Rectal smooth muscle tissue (tissue), 1 donor: ENCODE measurements at regions not wholly inside any gene's neighbourhood (a gene's known extent, or its start where the extent isn't known, plus 50 kb on each side); places are given as distances from the start of the nearest gene placed in this dataset.

Experiments
- H3K27ac ChIP-seq: one replicate; pipeline ENCODE4 v1.7.0; 2013; ENCODE audit warnings: low read depth, low read length, inconsistent platforms
- H3K27me3 ChIP-seq: one replicate; pipeline ENCODE4 v1.7.0; 2013; ENCODE audit warnings: low read length; ENCODE audit not compliant: control insufficient read depth, insufficient read depth
- H3K36me3 ChIP-seq: one replicate; pipeline ENCODE4 v1.7.0; 2013; ENCODE audit warnings: low read length; ENCODE audit not compliant: control insufficient read depth, insufficient read depth
- H3K4me1 ChIP-seq: one replicate; pipeline ENCODE4 v1.7.0; 2013; ENCODE audit warnings: low read length; ENCODE audit not compliant: control insufficient read depth, insufficient read depth
- H3K4me3 ChIP-seq: one replicate; pipeline ENCODE4 v1.7.0; 2013; ENCODE audit warnings: low read length
- H3K9ac ChIP-seq: one replicate; pipeline ENCODE4 v1.7.0; 2013; ENCODE audit warnings: low read length

DNA sequence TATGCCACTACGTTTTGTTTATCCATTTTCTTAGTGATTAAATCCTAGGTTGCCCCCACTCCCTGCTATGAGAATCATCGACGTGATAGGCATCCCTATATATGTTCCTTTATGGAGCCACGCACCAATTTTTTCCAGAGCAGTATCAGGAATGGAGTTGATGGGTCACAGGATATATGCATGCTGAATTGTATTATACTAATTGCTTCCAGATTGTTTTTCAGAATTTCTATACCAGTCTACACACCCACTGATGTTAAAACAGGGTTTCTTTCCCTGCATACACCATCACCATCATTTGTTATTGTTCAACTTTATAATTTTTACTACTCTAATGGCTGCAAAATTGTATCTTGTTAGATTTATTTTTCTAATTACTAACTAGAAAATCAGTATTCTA lies 100.1 kb upstream of the MRPS22 start:
- Histone ChIP-seq H3K4me3 (no peak overlapping the region), H3K27me3 (no peaks in the 10 kb centered on the region), H3K9ac (no peak overlapping the region), H3K27ac (no peak overlapping the region), H3K36me3 (no peaks in the 10 kb centered on the region), H3K4me1 (no peaks in the 10 kb centered on the region)

DNA sequence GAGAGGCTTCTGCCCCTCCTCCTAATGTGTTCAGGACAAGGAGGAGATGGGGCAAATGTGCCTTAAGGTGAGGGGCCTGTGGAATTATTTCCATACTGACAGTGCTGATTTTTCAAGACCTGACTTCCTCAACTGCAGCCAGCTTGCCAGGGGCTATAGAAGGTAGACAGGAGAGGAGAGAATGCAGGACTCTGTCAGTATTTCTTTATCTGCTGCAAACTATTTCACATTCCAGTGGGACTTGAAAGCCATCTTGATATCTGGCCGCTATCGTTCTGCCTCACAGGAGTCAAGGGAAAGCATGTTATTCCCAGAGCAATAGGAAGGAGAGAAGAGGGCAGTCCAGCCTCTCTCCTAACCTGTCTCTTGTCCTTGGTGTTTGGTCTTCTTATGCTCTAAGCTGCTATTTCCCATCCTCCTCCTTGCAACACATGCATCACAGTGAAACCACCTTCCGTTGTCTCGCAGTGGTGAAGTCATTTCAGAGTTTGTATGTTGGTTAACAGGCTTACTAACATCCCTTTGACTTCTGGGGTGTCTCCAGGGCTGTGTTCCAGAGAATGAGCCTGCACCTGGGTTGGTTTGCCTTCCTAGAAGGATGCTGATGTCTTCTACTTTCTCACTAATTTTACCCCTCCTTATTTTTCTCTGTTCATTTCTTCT lies 95.1 kb upstream of the MRPS22 start:
- no peak overlapping the region for H3K9ac ChIP-seq
- no peaks in the 10 kb centered on the region for H3K27me3 ChIP-seq
- H3K4me1 ChIP-seq: no peaks in the 10 kb centered on the region
- no peaks in the 10 kb centered on the region for H3K36me3 ChIP-seq
- H3K4me3 ChIP-seq: no peak overlapping the region
- H3K27ac ChIP-seq: no peak overlapping the region

DNA sequence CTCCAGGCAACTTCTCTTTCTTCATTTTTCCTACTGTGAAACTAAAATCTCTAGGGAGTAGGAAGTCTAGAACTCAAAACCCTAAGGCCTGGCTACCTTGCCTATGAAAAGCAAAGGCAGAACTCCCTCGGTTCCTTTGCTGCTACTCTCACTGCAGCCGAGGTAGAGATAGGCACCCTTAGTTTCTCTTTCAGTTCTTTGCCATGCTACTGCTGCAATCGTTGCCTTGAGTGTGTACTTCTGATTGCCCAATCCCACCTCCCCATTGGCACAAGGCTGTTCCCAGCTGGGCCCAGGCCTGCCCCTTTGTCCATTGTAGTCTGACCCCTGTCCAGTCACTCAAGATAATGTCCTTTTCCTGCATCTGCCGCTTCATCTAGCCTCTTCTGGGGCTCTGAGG lies 92.3 kb upstream of the MRPS22 start:
- Histone ChIP-seq H3K4me1 (no peaks in the 10 kb centered on the region), H3K27me3 (no peaks in the 10 kb centered on the region), H3K4me3 (no peak overlapping the region), H3K9ac (no peak overlapping the region), H3K36me3 (no peaks in the 10 kb centered on the region), H3K27ac (no peak overlapping the region)

DNA sequence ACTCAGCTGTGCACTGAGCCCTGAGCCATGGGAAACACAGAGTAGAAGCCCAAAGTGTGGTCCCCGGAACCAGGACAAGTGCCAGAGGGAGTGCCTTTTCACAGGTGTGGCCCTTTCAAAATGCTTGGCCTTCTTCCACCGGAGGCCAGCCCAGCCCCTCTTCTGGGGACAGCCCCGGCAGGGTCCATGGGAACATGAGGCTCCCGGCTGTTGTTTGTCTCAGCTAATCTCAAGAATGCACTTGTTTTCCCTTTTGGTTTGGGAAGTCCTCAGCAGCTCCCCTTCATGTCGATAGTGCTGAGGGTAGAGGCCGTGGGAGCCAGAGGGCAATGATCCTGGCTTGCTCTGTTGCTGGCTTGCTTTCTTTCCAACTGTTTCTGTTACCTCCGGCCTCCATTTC lies 91.1 kb upstream of the MRPS22 start:
- H3K4me3 ChIP-seq: no peak overlapping the region
- no peaks in the 10 kb centered on the region for H3K27me3 ChIP-seq
- no peaks in the 10 kb centered on the region for H3K4me1 ChIP-seq
- no peaks in the 10 kb centered on the region for H3K36me3 ChIP-seq
- H3K9ac ChIP-seq: no peak overlapping the region
- no peak overlapping the region for H3K27ac ChIP-seq

DNA sequence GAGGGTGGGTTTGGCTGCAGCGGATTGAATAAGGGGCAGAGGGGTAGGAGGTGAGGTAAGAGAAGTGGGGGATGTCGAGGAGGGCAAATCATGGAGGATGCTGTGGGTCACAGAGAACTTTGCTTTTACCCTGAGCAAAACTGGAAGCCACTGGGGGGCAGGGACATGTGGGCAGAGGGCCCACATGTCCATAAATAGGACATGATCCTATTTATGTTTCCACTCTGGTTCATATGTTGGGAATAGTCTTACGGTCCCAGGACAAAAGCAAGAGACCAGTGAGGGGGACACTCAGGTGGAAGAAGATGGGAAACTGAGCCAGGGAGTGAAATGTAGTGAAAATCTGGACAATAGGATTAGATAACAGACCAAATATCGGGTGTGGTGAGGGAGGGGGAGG lies 85.5 kb upstream of the MRPS22 start:
- Histone ChIP-seq H3K27me3 (peaks cover 3% of the 10 kb centered on the region), H3K4me3 (no peak overlapping the region), H3K36me3 (no peaks in the 10 kb centered on the region), H3K27ac (no peak overlapping the region), H3K9ac (no peak overlapping the region), H3K4me1 (no peaks in the 10 kb centered on the region)

DNA sequence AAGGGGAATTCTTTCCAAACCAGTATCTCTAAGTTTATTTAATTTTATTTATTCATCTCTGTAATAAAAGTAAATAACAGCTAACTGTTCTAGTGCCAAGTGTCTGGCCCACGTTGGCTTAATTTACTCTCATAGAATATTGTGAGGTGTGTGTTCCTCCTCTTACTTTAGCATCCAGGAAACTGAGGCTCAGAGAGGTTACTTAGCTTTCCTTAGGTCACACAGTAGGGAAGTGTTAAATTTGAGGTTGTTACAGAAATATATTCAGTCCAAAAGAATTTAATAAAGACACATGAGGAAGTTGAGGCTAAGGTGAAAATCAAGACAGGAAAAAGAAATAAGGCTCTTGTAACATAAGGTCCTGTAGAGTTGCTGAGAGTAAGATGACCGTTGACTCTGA lies 84.4 kb upstream of the MRPS22 start:
- Histone ChIP-seq H3K4me1 (no peaks in the 10 kb centered on the region), H3K27me3 (peaks cover 3% of the 10 kb centered on the region), H3K9ac (no peak overlapping the region), H3K27ac (no peak overlapping the region), H3K4me3 (no peak overlapping the region), H3K36me3 (no peaks in the 10 kb centered on the region)

DNA sequence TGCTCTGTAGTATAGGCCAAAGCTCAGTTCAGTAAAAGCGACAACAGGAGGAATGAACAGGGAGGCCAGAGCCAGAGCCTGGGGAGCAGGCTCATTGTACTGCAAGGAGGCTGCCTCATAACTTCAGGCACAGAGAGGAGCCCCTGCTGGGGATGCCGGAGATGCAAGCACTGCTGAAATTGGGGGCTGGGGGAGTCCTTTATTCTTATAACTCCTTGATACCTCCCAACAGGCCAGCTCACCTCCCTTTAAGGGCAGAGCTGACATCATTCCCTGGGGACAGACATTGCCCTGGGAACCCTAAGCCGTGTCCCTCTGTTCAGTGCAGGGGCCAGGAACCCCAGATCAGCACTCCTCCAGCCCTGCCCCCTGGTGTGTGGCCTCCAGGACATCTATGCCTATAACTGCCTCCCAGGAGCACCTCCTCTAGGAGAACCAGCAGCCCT lies 83.8 kb upstream of the MRPS22 start:
- peaks cover 3% of the 10 kb centered on the region for H3K27me3 ChIP-seq
- no peak overlapping the region for H3K27ac ChIP-seq
- no peaks in the 10 kb centered on the region for H3K4me1 ChIP-seq

DNA sequence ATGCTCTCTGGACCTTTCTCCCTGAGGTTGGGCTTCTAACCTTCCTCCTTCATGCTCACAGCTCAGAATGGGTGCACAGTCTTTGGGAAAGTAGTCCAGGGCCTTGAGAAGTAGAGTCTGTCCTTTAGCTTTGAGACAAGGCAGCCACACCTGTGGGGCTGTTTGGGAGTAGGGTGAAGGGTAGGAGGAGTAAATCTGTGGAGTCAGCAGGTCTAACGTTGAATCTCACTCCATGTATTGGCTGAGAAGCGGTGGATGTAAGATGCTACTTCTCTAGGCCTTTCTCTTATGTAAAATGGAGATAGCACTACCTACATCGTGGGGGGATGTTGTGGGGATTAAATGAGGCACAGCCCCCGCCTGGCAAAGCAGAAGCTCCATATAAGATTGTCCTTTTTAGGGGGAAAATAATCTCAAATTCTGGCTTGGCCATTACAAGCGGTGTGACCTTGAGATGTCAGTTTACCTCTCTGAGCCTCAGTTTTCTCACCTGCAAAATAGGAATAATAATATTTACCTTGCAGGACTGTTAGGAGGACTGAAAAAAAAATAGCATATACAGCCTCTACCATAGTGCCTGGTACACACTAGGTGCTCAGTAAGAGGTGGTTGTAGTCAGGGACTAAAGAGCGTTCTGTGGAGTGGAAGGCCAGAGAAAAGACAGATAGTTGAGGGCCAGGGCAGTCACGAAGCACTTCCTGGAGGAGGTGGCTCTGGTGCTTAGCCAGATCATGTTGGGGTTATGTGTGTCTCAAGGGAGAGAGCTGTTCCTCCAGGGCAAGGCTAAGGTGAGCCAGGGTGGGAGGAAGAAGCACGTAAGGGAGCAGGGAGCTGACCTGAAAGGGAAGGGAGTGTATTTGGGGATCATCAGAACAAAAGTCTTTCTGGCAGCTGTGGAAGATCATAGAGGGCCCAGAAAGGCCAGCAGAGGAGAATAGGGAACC lies 82.8 kb upstream of the MRPS22 start:
- Histone ChIP-seq H3K4me1 (no peaks in the 10 kb centered on the region), H3K4me3 (no peak overlapping the region), H3K9ac (no peak overlapping the region), H3K27me3 (peaks cover 3% of the 10 kb centered on the region), H3K36me3 (no peaks in the 10 kb centered on the region), H3K27ac (no peak overlapping the region)

More for the DNA sequence above, 83.8 kb upstream of the MRPS22 start:
- no peaks in the 10 kb centered on the region for H3K36me3 ChIP-seq
- no peak overlapping the region for H3K4me3 ChIP-seq
- H3K9ac ChIP-seq: no peak overlapping the region

DNA sequence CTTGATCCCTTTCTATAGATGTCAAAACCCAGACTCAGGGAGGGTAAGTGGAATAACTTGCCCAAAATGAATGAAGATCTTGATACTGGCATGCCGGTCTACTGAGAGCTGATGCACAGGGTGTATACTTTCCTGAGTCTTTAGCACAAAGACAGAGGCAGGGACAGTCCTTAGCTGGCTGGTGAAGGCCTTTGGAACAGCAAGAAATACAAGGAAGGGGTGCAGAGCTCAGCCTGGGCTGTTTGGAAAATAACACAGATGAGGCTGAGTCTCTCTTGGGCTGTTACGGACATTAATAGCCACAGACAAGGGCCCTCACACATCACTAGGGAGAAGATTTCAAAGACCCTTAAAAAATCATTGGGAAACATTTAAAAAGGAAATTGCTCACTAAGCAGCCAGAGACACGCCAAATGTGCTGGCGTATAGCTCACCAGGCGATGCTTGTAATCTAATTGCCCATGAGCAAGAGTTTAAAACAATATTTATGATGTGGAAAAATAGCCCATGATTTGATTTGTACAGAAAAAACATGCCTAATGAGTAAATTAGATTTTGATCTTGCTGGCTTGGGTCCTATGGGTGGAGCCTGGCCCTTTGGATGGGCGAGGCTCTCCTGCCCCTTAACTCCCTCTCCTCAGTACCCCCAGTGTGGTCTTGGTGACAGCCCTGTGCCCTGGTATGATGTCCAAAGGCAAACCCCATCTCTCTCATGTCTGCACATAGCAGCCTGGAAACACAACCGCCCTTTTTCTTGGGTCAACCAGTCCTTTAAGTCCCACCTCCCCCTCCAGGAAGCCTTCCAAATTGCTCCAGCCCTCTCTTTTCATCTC lies 81.8 kb upstream of the MRPS22 start:
- no peaks in the 10 kb centered on the region for H3K36me3 ChIP-seq
- H3K27me3 ChIP-seq: peaks cover 3% of the 10 kb centered on the region
- no peak overlapping the region for H3K27ac ChIP-seq
- H3K9ac ChIP-seq: no peak overlapping the region
- H3K4me1 ChIP-seq: no peaks in the 10 kb centered on the region
- H3K4me3 ChIP-seq: no peak overlapping the region

DNA sequence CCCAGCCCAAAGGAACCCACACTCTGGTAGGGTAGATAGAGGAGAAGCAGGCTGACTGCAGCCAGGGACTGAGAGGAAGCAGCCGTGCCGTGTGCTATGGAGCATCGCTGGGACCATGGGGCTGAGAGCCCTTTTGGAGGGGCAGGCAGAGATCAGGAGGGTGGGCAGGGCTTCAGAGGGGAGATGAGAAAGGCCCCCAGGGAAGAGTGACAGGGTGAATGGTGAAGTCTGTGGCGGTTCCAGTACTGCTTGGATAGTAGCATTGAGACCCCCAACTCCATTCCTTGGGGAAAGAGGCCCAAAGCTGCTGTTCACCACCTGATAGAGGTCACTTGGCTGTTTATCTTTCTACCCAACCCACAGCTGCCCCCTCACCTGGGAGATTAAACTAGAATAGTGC lies 80.0 kb upstream of the MRPS22 start:
- no peak overlapping the region for H3K4me3 ChIP-seq
- H3K4me1 ChIP-seq: no peaks in the 10 kb centered on the region
- H3K9ac ChIP-seq: no peak overlapping the region
- H3K27ac ChIP-seq: no peak overlapping the region
- H3K36me3 ChIP-seq: no peaks in the 10 kb centered on the region
- peaks cover 3% of the 10 kb centered on the region for H3K27me3 ChIP-seq

DNA sequence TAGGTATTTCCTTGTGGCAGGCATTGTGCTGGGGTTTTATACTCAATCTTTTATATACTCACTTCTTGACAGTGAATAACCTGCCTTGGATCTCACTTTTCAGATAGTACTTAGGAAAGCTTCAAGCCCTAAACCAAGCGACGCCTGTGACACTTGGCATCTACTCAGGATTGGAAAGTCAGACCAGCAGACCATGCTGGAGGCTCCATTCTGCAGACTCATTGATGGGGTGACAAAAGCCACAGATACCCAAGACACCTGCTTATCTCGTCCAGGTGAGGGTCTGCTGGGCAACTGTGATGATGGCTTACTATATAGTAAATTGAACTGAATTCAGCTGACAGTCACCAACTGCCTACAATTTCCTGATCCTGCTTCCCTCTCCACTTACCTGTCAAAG lies 79.4 kb upstream of the MRPS22 start:
- Histone ChIP-seq H3K27ac (no peak overlapping the region), H3K27me3 (peaks cover 3% of the 10 kb centered on the region), H3K4me3 (no peak overlapping the region), H3K4me1 (no peaks in the 10 kb centered on the region), H3K9ac (no peak overlapping the region), H3K36me3 (no peaks in the 10 kb centered on the region)
